ENCODE measurements at regions not wholly inside any gene's neighbourhood (a gene's known extent, or its start where the extent isn't known, plus 50 kb on each side); places are given as distances from the start of the nearest gene placed in this dataset.
"Not testable (repeated sequence)": the region's sequence is repeated elsewhere in the genome, so short reads cannot be mapped to it uniquely, and the experiment has no call there.

DNA sequence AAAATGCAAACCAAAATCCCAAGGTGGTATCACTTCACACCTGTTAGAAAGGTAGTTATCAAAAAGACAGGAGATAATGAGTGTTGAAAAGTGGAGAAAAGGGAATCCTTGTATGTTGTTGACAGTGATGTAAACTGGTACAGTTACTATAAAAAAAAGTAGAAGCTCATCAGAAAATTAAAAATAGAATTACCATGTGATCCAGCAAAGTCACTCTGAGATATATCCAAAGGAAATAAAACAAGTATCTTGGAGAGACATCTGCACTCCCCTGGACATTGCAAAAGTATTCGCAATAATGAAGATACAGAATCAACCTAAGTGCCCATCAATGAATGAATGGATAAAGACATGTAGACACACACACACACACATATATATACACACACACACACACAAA is 208.3 kb upstream of the PIEZO2 start:
- H3K36me3 Mint-ChIP-seq = no peaks in the 10 kb centered on the region
- H3K9me3 Mint-ChIP-seq = no peaks in the 10 kb centered on the region
- H3K27ac Mint-ChIP-seq = no peak overlapping the region
- H3K27me3 Mint-ChIP-seq = no peaks in the 10 kb centered on the region
- no peaks in the 10 kb centered on the region for H3K4me1 Mint-ChIP-seq
- no peak overlapping the region for H3K4me3 Mint-ChIP-seq

- not testable (repeated sequence) for H3K4me1 Mint-ChIP-seq, H3K27ac Mint-ChIP-seq, H3K36me3 Mint-ChIP-seq, H3K4me3 Mint-ChIP-seq, H3K27me3 Mint-ChIP-seq, H3K9me3 Mint-ChIP-seq
These were observed 195.2 kb upstream of the PIEZO2 start for GRCh38 chr18:11344576-11344975.

DNA sequence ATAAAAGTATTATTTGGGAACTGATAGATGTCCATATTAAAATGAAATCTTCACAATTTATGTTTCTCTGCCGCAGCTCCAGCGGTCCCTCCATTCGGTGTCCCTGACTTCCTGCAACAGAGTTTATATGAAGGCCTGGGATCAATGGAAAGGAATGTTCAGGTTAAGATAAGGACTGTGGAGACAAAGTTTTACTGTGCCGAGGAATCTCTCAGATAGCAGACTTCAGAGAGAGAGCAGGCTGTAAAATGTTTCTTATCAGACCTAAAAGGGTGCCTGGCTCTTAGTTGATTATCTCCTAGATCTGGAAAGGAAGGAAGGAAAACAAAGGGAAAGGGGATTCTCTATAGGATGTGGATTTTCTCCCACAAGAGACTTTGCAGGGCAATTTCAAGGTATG is 193.7 kb upstream of the PIEZO2 start:
- H3K9me3 Mint-ChIP-seq = peaks cover 2 to 6% (median 6%) of the 10 kb centered on the region in 3 donors
- H3K4me3 Mint-ChIP-seq = no peak overlapping the region
- no peaks in the 10 kb centered on the region for H3K4me1 Mint-ChIP-seq
- H3K27me3 Mint-ChIP-seq = no peaks in the 10 kb centered on the region
- no peaks in the 10 kb centered on the region for H3K36me3 Mint-ChIP-seq
- H3K27ac Mint-ChIP-seq = no peak overlapping the region

DNA sequence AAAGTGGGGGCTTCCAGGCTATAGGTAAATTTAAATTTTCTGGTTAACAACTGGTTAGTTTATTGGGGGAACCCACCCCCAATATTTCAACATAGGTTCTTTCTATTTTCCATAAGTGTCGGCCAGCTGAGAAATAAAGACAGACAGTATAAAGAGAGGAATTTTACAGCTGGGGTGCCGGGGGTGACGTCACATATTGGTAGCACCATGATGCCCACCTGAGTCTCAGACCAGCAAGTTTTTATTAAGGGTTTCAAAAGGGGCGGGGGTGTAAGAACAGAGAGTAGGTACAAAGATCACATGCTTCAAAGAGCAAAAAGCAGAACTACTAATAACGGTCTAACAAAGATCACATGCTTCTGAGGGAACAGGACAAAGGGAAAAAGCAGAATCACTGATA is 192.7 kb upstream of the PIEZO2 start:
- Mint-ChIP-seq H3K4me3 (peak overlapping the region in 1 of 4 donors; percentile 10), H3K27ac (peak overlapping the region in 1 of 3 donors; percentile 59)
- not testable (repeated sequence) for H3K27me3 Mint-ChIP-seq, H3K36me3 Mint-ChIP-seq, H3K9me3 Mint-ChIP-seq, H3K4me1 Mint-ChIP-seq

- H3K4me1 Mint-ChIP-seq = no peaks in the 10 kb centered on the region
- H3K27ac Mint-ChIP-seq = no peak overlapping the region
- no peak overlapping the region for H3K4me3 Mint-ChIP-seq
- H3K36me3 Mint-ChIP-seq = no peaks in the 10 kb centered on the region
- no peaks in the 10 kb centered on the region for H3K27me3 Mint-ChIP-seq
- H3K9me3 Mint-ChIP-seq = peaks cover 0 to 2% (median 0%) of the 10 kb centered on the region in 3 donors
These were observed 189.9 kb upstream of the PIEZO2 start for GRCh38 chr18:11339188-11339775.

- H3K36me3 Mint-ChIP-seq = no peaks in the 10 kb centered on the region
- H3K4me3 Mint-ChIP-seq = no peak overlapping the region
- no peaks in the 10 kb centered on the region for H3K27me3 Mint-ChIP-seq
- no peaks in the 10 kb centered on the region for H3K4me1 Mint-ChIP-seq
- H3K27ac Mint-ChIP-seq = no peak overlapping the region
- no peaks in the 10 kb centered on the region for H3K9me3 Mint-ChIP-seq
These were observed 186.9 kb upstream of the PIEZO2 start for GRCh38 chr18:11336241-11336640.

- no peaks in the 10 kb centered on the region for H3K27me3 Mint-ChIP-seq
- H3K36me3 Mint-ChIP-seq = no peaks in the 10 kb centered on the region
These were observed 178.1 kb upstream of the PIEZO2 start for GRCh38 chr18:11327391-11328009.

DNA sequence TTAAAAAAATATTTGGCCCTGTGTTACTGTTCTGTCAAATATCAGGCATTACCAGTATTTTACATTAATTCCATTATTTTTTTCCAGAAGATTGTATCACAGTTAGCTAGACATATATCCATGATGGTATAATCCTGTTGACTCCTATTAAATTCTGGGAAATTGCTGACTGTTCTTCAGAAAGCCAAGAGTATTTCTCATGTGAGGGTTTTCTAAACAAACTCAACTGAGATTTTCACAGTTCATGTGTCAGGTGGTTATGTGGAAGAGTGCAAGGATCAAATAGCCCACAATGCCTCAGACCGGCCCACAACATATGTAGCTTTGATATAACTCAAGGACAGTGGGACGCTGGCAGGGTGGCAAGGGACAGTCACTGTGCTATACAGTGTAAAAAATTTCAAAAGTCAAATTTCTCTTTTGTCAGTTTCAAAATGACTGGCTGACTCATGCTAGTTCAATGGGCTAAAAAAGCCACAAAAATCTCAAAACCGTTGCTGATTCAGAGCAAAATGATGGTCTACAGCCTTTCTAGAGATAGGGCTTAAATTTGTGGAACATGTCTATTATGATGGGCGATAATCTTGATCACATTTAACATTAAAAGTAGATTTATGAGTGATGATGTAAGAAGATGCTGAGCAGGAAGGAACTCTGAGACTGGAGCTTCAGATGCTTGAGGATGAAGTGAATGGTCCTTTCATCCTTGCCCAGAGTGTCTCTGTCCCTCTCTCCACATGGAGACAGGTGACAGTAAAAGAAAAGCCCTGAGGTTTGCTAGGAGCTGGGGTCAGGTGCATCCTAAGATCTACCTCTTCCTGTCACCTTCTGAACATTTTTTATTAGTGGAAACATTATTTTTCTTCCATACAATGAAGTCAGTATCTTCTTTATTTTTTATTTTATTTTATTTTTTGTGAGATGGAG is 175.8 kb upstream of the PIEZO2 start:
- Mint-ChIP-seq H3K4me3 (no peak overlapping the region), H3K27ac (no peak overlapping the region), H3K9me3 (peaks cover 0 to 6% (median 0%) of the 10 kb centered on the region in 3 donors), H3K4me1 (peaks cover 0 to 2% (median 0%) of the 10 kb centered on the region in 3 donors), H3K36me3 (no peaks in the 10 kb centered on the region), H3K27me3 (peaks cover 2% of the 10 kb centered on the region)

More at GRCh38 chr18:11327391-11328009, 178.1 kb upstream of the PIEZO2 start:
- Mint-ChIP-seq H3K4me3 (no peak overlapping the region), H3K9me3 (peaks cover 0 to 6% (median 0%) of the 10 kb centered on the region in 3 donors), H3K27ac (no peak overlapping the region), H3K4me1 (peaks cover 0 to 2% (median 0%) of the 10 kb centered on the region in 3 donors)

DNA sequence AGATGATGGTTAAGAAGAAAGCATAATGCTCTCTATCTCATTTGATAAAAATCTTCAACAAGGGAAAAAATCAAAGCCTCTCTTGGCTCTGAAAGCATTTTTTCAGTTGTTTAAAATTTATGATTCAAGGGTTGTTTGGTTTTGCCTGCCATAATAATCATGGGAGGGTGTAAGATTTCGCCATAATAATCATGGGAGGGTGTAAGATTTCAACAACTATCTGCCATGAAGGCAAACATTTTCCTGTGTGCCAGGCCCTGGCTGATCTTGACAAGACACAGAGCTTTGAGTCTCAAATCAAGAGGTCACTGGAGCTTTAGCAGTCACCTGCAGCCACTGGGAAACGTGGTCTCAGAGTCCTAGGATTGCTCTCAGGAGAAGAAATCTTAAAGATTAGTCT is 175.1 kb upstream of the PIEZO2 start:
- Mint-ChIP-seq H3K36me3 (no peaks in the 10 kb centered on the region), H3K27me3 (peaks cover 2% of the 10 kb centered on the region), H3K4me1 (peaks cover 0 to 2% (median 0%) of the 10 kb centered on the region in 3 donors), H3K9me3 (peaks cover 0 to 6% (median under 1%) of the 10 kb centered on the region in 3 donors), H3K4me3 (no peak overlapping the region), H3K27ac (no peak overlapping the region)

DNA sequence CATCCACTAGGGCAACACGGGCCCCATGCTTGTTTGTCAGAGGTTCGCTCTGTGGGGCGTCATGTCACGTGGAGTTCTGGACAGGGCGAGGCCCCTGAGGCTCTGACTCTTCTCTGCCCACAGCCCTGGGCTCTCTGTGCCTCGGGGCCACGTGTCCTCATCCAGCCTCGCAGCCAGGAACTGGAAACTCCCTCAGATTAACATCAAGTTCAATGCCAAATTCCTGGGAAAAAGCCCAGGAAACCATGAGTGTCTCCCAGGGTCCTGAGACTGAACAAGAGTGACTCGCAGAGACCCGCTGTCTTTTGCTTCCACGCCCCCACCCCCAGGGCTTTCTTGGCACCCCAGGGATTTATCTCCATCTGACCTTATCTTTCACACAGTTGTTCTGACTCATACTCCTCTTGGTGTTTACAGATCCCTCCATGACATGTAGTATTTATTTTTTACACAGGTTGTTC is 174.0 kb upstream of the PIEZO2 start:
- no peak overlapping the region for H3K4me3 Mint-ChIP-seq

DNA sequence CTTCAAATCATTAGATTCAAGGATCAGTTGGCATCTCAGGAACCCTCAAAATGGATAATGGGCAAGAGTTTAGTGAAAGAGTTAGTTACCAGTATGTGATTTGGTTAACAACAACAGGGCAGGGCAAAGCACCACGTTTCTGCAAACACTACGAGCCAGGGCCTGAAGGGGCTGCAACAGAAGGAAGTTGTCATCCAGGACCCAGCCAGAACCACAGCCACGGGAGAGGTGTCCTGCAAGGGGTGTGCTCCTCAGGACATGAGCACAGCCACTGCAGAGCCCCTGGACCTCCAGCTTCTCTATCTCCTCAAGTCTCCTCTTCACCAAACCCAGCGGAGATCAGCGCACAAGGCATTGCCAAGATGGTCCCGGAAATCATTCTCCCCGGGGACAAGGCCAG is 173.3 kb upstream of the PIEZO2 start:
- Mint-ChIP-seq H3K27ac (no peak overlapping the region), H3K4me1 (peaks cover 0 to 2% (median 0%) of the 10 kb centered on the region in 3 donors), H3K9me3 (peaks cover 0 to 6% (median 2%) of the 10 kb centered on the region in 3 donors), H3K27me3 (peaks cover 2% of the 10 kb centered on the region), H3K4me3 (no peak overlapping the region), H3K36me3 (no peaks in the 10 kb centered on the region)

More for the DNA sequence above, 174.0 kb upstream of the PIEZO2 start:
- Mint-ChIP-seq H3K36me3 (no peaks in the 10 kb centered on the region), H3K27me3 (peaks cover 2% of the 10 kb centered on the region), H3K9me3 (peaks cover 0 to 6% (median 2%) of the 10 kb centered on the region in 3 donors), H3K27ac (no peak overlapping the region), H3K4me1 (peaks cover 0 to 2% (median 0%) of the 10 kb centered on the region in 3 donors)

DNA sequence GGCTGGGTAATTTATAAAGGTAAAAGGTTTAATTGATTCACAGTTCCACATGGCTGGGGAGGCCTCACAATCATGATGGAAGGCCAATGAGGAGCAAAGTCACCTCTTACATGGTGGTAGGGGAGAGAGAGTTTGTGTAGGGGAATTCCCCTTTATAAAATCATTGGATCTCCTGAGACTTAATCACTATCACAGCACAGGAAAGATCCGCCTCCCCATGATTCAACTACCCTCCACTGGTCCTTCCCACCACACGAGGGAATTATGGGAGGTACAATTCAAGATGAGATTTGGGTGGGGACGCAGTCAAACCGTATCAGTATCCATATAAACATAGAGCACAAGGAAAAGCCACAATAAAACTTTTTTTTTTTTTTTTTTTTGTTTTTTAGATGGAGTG is 172.6 kb upstream of the PIEZO2 start:
- Mint-ChIP-seq H3K36me3 (no peaks in the 10 kb centered on the region), H3K9me3 (peaks cover 0 to 6% (median 2%) of the 10 kb centered on the region in 3 donors), H3K4me1 (peaks cover 0 to 2% (median 0%) of the 10 kb centered on the region in 3 donors), H3K27me3 (peaks cover 2% of the 10 kb centered on the region), H3K27ac (no peak overlapping the region), H3K4me3 (no peak overlapping the region)

- Mint-ChIP-seq H3K27me3 (peaks cover 2% of the 10 kb centered on the region), H3K4me1 (no peaks in the 10 kb centered on the region), H3K27ac (no peak overlapping the region), H3K4me3 (no peak overlapping the region), H3K36me3 (no peaks in the 10 kb centered on the region), H3K9me3 (peaks cover 0 to 2% (median 0%) of the 10 kb centered on the region in 3 donors)
These were observed 171.6 kb upstream of the PIEZO2 start for GRCh38 chr18:11320986-11321385.

- peaks cover 2% of the 10 kb centered on the region for H3K27me3 Mint-ChIP-seq
- no peak overlapping the region for H3K27ac Mint-ChIP-seq
- no peaks in the 10 kb centered on the region for H3K4me1 Mint-ChIP-seq
- H3K4me3 Mint-ChIP-seq = no peak overlapping the region
- peaks cover 0 to 2% (median 2%) of the 10 kb centered on the region in 3 donors for H3K9me3 Mint-ChIP-seq
- H3K36me3 Mint-ChIP-seq = no peaks in the 10 kb centered on the region
These were observed 167.2 kb upstream of the PIEZO2 start for GRCh38 chr18:11316546-11316945.

GRCh38 chr18:11310476-11311086 is 161.2 kb upstream of the PIEZO2 start:
- H3K4me1 Mint-ChIP-seq = no peaks in the 10 kb centered on the region
- peaks cover 0 to 2% (median 0%) of the 10 kb centered on the region in 3 donors for H3K9me3 Mint-ChIP-seq
- no peaks in the 10 kb centered on the region for H3K36me3 Mint-ChIP-seq
- no peak overlapping the region for H3K4me3 Mint-ChIP-seq
- no peaks in the 10 kb centered on the region for H3K27me3 Mint-ChIP-seq
- H3K27ac Mint-ChIP-seq = no peak overlapping the region

Data from IgD-negative memory B cell (primary cell).